Endothelial cell of umbilical vein (primary cell): ENCODE measurements at regions not wholly inside any gene's neighbourhood (a gene's known extent, or its start where the extent isn't known, plus 50 kb on each side); places are given as distances from the start of the nearest gene placed in this dataset.

Experiments
- BruUV-seq: library from RNA; stranded (reverse); fragments of 400-500 nt; replicated peaks from 2 replicates; lab custom pipeline; 2021; lab: Mats Ljungman, UMichigan
- CTCF ChIA-PET: fragments of 300-600, 350-600 bp; sonication (Branson Sonifier 250); formaldehyde crosslinking; loops from one replicate; lab custom pipeline; 2021; ENCODE audit warnings: antibody characterized with exemption, inconsistent platforms; lab: Charles Lee
- POLR2A ChIA-PET: fragments of 300-600, 350-600 bp; sonication (Branson Sonifier 250); formaldehyde crosslinking; loops from one replicate; lab custom pipeline; 2021; ENCODE audit warnings: antibody characterized with exemption, inconsistent platforms; lab: Charles Lee
- DNase-seq: peaks from one replicate; pipeline ENCODE4 v3.0.0-alpha.2; 2011; ENCODE audit warnings: low read depth, low spot score
- FAIRE-seq: peaks from 2 replicates; lab custom pipeline; 2011; peaks lifted over from hg19 to GRCh38; lab: Jason Lieb, UNC
- H2AFZ ChIP-seq: 2 replicates; pipeline ENCODE4 v1.6.0; 2012; ENCODE audit warnings: low read depth, low read length, control low read depth, inconsistent platforms
- H3K27ac ChIP-seq: 2 replicates; pipeline ENCODE4 v1.5.1; 2011; ENCODE audit warnings: low read depth, mild to moderate bottlenecking, control low read depth, low read length, moderate library complexity; ENCODE audit not compliant: insufficient read depth
- H3K27me3 ChIP-seq, 2 experiments: 2 replicates each; pipeline versions ENCODE4 v1.6.0 to v1.6.1; 2011; ENCODE audit warnings: low read length in 2 of 2, mixed read lengths in 1 of 2; ENCODE audit not compliant: control insufficient read depth in 2 of 2, insufficient read depth in 2 of 2
- H3K36me3 ChIP-seq, 2 experiments: 2 replicates in 1 of 2; 3 replicates in 1 of 2; pipeline ENCODE4 v1.5.1; 2011; ENCODE audit warnings: low read length in 2 of 2, mild to moderate bottlenecking in 1 of 2, moderate library complexity in 1 of 2; ENCODE audit not compliant: control insufficient read depth in 2 of 2, insufficient read depth in 2 of 2; ENCODE audit errors: extremely low read depth in 1 of 2
- H3K4me1 ChIP-seq: 3 replicates; pipeline ENCODE4 v1.5.1; 2011; ENCODE audit warnings: mild to moderate bottlenecking, low read length; ENCODE audit not compliant: control insufficient read depth, insufficient read depth; ENCODE audit errors: extremely low read depth
- H3K4me2 ChIP-seq: 2 replicates; pipeline ENCODE4 v1.6.1; 2011; ENCODE audit warnings: low read length, control low read depth, mixed read lengths; ENCODE audit not compliant: insufficient read depth
- H3K4me3 ChIP-seq, 3 experiments: fragments of 200-600 bp in 1 of 3; sonication (generic), shearing (Covaris generic) in 1 of 3; replicated peaks in 1 of 3; 2 replicates each; pipeline ENCODE4 v1.5.1; 2011 to 2016; ENCODE audit warnings: control low read depth in 3 of 3, low read length in 3 of 3, mild to moderate bottlenecking in 2 of 3, inconsistent platforms in 1 of 3, low read depth in 1 of 3, moderate library complexity in 1 of 3; ENCODE audit not compliant: insufficient read depth in 1 of 3
- H3K79me2 ChIP-seq: 2 replicates; pipeline ENCODE4 v1.6.0; 2012; ENCODE audit warnings: low read length, inconsistent platforms; ENCODE audit not compliant: control insufficient read depth, insufficient read depth
- H3K9ac ChIP-seq: replicated peaks from 2 replicates; pipeline ENCODE3; 2011; ENCODE audit warnings: low read length, control low read depth; ENCODE audit not compliant: insufficient read depth; ENCODE audit errors: extremely low read depth
- H3K9me1 ChIP-seq: replicated peaks from 3 replicates; pipeline ENCODE4 v1.6.0; 2011; ENCODE audit warnings: mild to moderate bottlenecking, low read length; ENCODE audit not compliant: control insufficient read depth, insufficient read depth; ENCODE audit errors: extremely low read depth
- H3K9me3 ChIP-seq: replicated peaks from 2 replicates; pipeline ENCODE4 v1.5.1; 2012; ENCODE audit warnings: low read length, inconsistent platforms; ENCODE audit not compliant: control insufficient read depth, insufficient read depth
- H4K20me1 ChIP-seq: replicated peaks from 2 replicates; pipeline ENCODE3; 2011; ENCODE audit warnings: mild to moderate bottlenecking, low read length; ENCODE audit not compliant: control insufficient read depth, insufficient read depth; ENCODE audit errors: extremely low read depth
- EZH2 ChIP-seq: IDR thresholded peaks from 2 replicates; pipeline ENCODE4 v1.6.1; 2012; ENCODE audit warnings: borderline replicate concordance, low read depth, mild to moderate bottlenecking, moderate library complexity, low read length, inconsistent platforms; ENCODE audit not compliant: severe bottlenecking
- FOS ChIP-seq: IDR thresholded peaks from 2 replicates; pipeline ENCODE4 v1.6.1; 2011; ENCODE audit warnings: mild to moderate bottlenecking, low read length, moderate library complexity, borderline replicate concordance; ENCODE audit not compliant: insufficient read depth
- GATA2 ChIP-seq: IDR thresholded peaks from 2 replicates; pipeline ENCODE4 v1.7.0; 2011; ENCODE audit warnings: low read depth, mild to moderate bottlenecking, moderate library complexity, mixed read lengths, low read length; ENCODE audit not compliant: insufficient read length, insufficient read depth
- JUN ChIP-seq: IDR thresholded peaks from 2 replicates; pipeline ENCODE4 v1.6.1; 2011; ENCODE audit warnings: borderline replicate concordance, low read depth; ENCODE audit not compliant: insufficient read length, insufficient read depth
- MYC ChIP-seq: IDR thresholded peaks from one replicate; pipeline ENCODE4 v1.6.1; 2011; ENCODE audit warnings: mild to moderate bottlenecking, low read depth, low read length
- POLR2A ChIP-seq: IDR thresholded peaks from 2 replicates; pipeline ENCODE4 v1.6.1; 2012; ENCODE audit warnings: low read depth, mild to moderate bottlenecking, control low read depth, low read length
- POLR2AphosphoS5 ChIP-seq: IDR thresholded peaks from 2 replicates; pipeline ENCODE4 v1.6.1; 2012; ENCODE audit warnings: low read depth, mild to moderate bottlenecking, control low read depth, low read length, moderate library complexity; ENCODE audit not compliant: insufficient read depth
- dilution Hi-C: fragments of 300-500 bp; cut with MboI; formaldehyde crosslinking; loops from one replicate; pipeline ENCODE4 v1.15.0; 2019; ENCODE audit warnings: low sequenced_read_pairs; ENCODE audit not compliant: extremely low pct_ligation_motif_present
- intact Hi-C: fragments of 100-400 bp; cut with micrococcal nuclease; formaldehyde crosslinking; loops from one replicate; pipeline ENCODE4 v1.10.0; 2022
- TF ChIP-seq, protein P1 (sequence below), 2 donors: IDR thresholded peaks; 1 replicate in 1 of 2; 2 replicates in 1 of 2; pipeline ENCODE4 v1.5.1; 2011; ENCODE audit warnings: low read length in 2 of 2, mild to moderate bottlenecking in 2 of 2, moderate library complexity in 2 of 2, control low read depth in 1 of 2, inconsistent platforms in 1 of 2, low read depth in 1 of 2; ENCODE audit not compliant: insufficient read depth in 1 of 2; ENCODE audit errors: extremely low read depth in 1 of 2
- TF ChIP-seq, protein P2 (sequence below): IDR thresholded peaks from 2 replicates; pipeline ENCODE4 v1.6.1; 2011; ENCODE audit not compliant: insufficient read depth, insufficient read length

DNA sequence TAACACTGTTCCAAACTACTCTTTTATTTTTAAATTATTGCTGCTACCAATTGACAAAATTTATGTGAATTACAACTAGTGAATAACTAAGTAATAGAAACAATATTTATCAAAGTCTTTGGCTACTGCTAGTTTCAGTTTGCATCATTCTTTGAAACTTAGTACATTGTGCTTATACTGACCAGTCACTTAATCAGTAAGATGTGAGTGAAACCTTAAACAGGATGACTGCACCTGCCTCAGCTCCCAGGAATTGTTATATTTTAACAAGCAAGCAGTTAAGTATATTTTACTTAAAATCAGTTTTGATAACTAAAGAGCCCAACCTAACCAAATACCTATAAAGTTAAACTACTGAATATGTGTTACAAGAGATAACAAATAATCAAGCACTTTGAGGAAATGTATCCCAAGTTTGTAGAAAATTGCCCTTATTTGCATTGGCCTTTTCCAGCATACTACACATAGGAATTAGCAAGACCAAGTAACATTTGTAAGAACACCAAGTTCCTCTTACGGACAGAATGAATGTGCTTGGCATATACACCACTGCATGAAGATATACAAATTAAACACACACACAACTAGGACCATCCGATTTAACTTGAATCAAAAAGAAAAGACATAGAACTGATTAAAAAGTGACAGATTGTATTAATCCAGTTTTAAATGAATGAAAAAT is 545.5 kb upstream of the DAB2 start:
- Histone ChIP-seq H2AFZ (no peak overlapping the region), H3K36me3 (no peaks in the 10 kb centered on the region), H3K4me3 (no peak overlapping the region), H3K27ac (no peak overlapping the region), H4K20me1 (no peaks in the 10 kb centered on the region), H3K9me3 (no peaks in the 10 kb centered on the region), H3K79me2 (no peaks in the 10 kb centered on the region), H3K9me1 (no peaks in the 10 kb centered on the region), H3K27me3 (no peaks in the 10 kb centered on the region), H3K9ac (no peak overlapping the region), H3K4me1 (no peaks in the 10 kb centered on the region), H3K4me2 (no peak overlapping the region)
- FAIRE-seq (no peak), DNase-seq (no peak)
- BruUV-seq = no TSS peak
- dilution Hi-C loops = no loop called here
- ChIA-PET CTCF (no interaction called here), POLR2A (no interaction called here)
- TF ChIP-seq POLR2AphosphoS5 (no peak), FOS (no peak), GATA2 (no peak), POLR2A (no peak), JUN (no peak), MYC (no peak), EZH2 (no peak)
- TF ChIP-seq, protein P1, sequence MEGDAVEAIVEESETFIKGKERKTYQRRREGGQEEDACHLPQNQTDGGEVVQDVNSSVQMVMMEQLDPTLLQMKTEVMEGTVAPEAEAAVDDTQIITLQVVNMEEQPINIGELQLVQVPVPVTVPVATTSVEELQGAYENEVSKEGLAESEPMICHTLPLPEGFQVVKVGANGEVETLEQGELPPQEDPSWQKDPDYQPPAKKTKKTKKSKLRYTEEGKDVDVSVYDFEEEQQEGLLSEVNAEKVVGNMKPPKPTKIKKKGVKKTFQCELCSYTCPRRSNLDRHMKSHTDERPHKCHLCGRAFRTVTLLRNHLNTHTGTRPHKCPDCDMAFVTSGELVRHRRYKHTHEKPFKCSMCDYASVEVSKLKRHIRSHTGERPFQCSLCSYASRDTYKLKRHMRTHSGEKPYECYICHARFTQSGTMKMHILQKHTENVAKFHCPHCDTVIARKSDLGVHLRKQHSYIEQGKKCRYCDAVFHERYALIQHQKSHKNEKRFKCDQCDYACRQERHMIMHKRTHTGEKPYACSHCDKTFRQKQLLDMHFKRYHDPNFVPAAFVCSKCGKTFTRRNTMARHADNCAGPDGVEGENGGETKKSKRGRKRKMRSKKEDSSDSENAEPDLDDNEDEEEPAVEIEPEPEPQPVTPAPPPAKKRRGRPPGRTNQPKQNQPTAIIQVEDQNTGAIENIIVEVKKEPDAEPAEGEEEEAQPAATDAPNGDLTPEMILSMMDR (IDR thresholded peaks at IDR 0.05; ENCODE audit: extremely low read depth in 1 of 2, insufficient read depth in 1 of 2, low read depth in 1 of 2, low read length in 2 of 2) = no peak
- TF ChIP-seq, protein P2, sequence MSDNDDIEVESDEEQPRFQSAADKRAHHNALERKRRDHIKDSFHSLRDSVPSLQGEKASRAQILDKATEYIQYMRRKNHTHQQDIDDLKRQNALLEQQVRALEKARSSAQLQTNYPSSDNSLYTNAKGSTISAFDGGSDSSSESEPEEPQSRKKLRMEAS = no peak
- intact Hi-C loops = no loop called here
